Lower lobe of right lung (tissue), 2 donors: ENCODE measurements at regions not wholly inside any gene's neighbourhood (a gene's known extent, or its start where the extent isn't known, plus 50 kb on each side); places are given as distances from the start of the nearest gene placed in this dataset.

Source experiments
- ATAC-seq, 2 donors: fragments of 200-7000 bp; cut with Tn5 transposase; one replicate each; pipeline ENCODE4 v1.9.1; 2020 to 2022; ENCODE audit warnings: mild to moderate bottlenecking in 2 of 2, moderate library complexity in 2 of 2
- DNase-seq: peaks from one replicate; pipeline ENCODE4 v3.0.0-alpha.2; 2020
- H3K27ac ChIP-seq: fragments of 200-600 bp; one replicate; pipeline ENCODE4 v1.8.0; 2022
- H3K27me3 ChIP-seq: fragments of 200-600 bp; one replicate; pipeline ENCODE4 v1.8.0; 2022; ENCODE audit warnings: low read depth
- H3K36me3 ChIP-seq: fragments of 200-600 bp; one replicate; pipeline ENCODE4 v1.8.0; 2022; ENCODE audit warnings: mild to moderate bottlenecking
- H3K4me1 ChIP-seq: fragments of 200-600 bp; one replicate; pipeline ENCODE4 v1.8.0; 2022
- H3K4me3 ChIP-seq: fragments of 200-600 bp; one replicate; pipeline ENCODE4 v1.8.0; 2022; ENCODE audit warnings: mild to moderate bottlenecking
- H3K9me3 ChIP-seq: fragments of 200-600 bp; one replicate; pipeline ENCODE4 v1.8.0; 2022
- intact Hi-C: fragments of 100-400 bp; cut with DNase I; formaldehyde crosslinking; loops from one replicate; pipeline ENCODE4 v1.11.0; 2022
- TF ChIP-seq, protein P1 (sequence below): fragments of 200-600 bp; IDR thresholded peaks from one replicate; pipeline ENCODE4 v1.8.0; 2022; ENCODE audit warnings: antibody characterized with exemption, mild to moderate bottlenecking
- donor health status: DM: no; HTN: yes; CAD: no; lungs with severe emphysema.

DNA sequence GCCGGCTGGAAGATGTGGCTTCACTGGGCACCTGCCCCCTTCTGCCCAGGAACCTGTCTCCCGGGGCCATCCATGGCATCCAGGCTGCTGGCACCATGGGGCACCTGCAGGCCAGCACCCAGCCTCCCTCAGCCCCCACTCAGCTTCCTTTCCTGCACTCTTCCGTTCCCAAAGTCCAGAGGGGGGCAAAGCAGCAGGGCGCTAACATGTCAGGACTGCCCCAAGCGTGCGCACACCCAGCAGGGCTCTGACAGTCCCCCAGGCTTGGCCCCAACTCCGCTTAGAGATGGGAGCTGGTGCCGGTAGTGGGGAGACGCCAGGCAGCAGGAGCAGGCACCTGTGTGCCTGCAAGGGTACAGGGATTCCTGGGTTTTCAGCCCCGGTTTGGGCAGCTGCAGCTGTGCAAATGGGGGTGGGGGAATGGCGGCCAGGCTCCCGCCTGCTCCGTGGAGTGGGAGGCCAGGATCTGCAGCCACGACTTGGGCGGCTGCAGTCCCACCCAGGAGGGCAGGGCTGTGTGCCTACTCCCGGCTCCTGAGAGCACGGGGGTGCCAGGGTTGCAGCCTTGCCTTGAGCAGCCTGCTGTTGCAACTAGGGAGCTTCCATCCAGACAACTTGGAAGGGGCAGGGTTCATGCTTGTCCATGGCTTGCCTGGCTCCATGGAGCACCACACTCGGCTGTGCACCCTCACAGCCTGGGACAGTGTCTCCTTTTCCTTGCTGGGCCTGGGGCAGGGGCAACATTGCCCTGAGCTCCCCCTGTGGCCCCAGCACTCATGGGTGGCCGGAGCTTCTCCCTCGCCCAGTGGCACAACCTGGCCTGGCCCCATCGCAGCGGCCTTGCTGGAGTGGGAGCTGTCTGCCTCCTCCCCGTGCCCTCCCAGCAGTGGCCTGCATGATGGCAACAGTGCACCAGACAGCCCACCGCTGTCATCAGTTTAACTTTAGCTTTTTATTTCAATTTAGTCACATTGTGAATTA, 561.1 kb downstream of the MTRR start:
- H3K4me3 ChIP-seq, result no peak overlapping the region
- TF ChIP-seq, protein P1, sequence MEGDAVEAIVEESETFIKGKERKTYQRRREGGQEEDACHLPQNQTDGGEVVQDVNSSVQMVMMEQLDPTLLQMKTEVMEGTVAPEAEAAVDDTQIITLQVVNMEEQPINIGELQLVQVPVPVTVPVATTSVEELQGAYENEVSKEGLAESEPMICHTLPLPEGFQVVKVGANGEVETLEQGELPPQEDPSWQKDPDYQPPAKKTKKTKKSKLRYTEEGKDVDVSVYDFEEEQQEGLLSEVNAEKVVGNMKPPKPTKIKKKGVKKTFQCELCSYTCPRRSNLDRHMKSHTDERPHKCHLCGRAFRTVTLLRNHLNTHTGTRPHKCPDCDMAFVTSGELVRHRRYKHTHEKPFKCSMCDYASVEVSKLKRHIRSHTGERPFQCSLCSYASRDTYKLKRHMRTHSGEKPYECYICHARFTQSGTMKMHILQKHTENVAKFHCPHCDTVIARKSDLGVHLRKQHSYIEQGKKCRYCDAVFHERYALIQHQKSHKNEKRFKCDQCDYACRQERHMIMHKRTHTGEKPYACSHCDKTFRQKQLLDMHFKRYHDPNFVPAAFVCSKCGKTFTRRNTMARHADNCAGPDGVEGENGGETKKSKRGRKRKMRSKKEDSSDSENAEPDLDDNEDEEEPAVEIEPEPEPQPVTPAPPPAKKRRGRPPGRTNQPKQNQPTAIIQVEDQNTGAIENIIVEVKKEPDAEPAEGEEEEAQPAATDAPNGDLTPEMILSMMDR, result no peak
- no peaks in the 10 kb centered on the region for H3K4me1 ChIP-seq
- H3K36me3 ChIP-seq, result no peaks in the 10 kb centered on the region
- no peak overlapping the region for H3K27ac ChIP-seq
- H3K27me3 ChIP-seq, result no peaks in the 10 kb centered on the region
- no peaks in the 10 kb centered on the region for H3K9me3 ChIP-seq
- DNase-seq (peak; percentile 26), ATAC-seq (peak in 1 of 2 donors; percentile 21)
- intact Hi-C loops, result no loop called here

DNA sequence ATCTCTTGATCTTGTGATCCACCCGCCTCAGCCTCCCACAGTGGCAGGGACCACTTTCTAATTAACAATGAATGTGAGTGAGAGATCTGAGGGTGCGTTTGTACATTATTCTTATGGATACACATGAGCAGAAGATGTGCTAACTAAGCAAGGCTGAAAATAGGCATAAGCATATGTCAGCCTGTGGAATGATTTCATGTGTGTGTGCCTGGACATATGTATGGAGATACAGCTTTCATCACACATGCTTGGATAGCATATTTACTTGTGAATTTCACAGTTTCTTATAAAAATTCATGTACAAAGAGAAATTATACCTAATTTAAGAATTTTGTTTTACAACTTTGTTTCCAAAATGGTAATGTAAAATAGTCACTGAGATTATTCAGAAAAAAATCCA, 565.6 kb downstream of the MTRR start:
- DNase-seq (no peak), ATAC-seq (no peak)
- no peaks in the 10 kb centered on the region for H3K27me3 ChIP-seq
- no peaks in the 10 kb centered on the region for H3K36me3 ChIP-seq
- H3K4me3 ChIP-seq, result no peak overlapping the region
- H3K4me1 ChIP-seq, result no peaks in the 10 kb centered on the region
- intact Hi-C loops, result no loop called here
- no peak overlapping the region for H3K27ac ChIP-seq
- TF ChIP-seq, protein P1, result no peak
- no peaks in the 10 kb centered on the region for H3K9me3 ChIP-seq

DNA sequence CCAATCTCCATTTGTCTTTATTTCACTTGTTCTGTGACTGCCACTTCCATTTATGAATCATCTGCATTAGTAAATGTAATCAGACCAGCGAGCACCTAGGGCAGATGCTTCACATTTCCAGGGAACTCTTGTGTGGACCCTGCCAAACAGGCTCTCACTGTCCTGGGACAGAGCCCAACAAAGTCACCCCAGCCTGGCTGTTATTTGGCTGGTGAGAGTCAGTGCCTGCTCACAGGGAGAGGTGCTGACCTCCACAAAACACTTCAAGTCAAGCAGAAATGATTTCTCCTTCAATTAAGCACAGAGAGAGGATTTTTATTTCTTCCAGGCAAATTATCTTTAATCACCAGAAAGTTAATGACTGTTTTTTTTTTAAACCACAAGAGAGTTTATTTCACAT, 568.0 kb downstream of the MTRR start:
- H3K4me1 ChIP-seq, result no peaks in the 10 kb centered on the region
- no peak overlapping the region for H3K27ac ChIP-seq
- H3K4me3 ChIP-seq, result no peak overlapping the region
- H3K36me3 ChIP-seq, result no peaks in the 10 kb centered on the region
- no peak for ATAC-seq
- H3K27me3 ChIP-seq, result no peaks in the 10 kb centered on the region
- no peaks in the 10 kb centered on the region for H3K9me3 ChIP-seq
- intact Hi-C loops, result no loop called here
- TF ChIP-seq, protein P1, result no peak
- no peak for DNase-seq

DNA sequence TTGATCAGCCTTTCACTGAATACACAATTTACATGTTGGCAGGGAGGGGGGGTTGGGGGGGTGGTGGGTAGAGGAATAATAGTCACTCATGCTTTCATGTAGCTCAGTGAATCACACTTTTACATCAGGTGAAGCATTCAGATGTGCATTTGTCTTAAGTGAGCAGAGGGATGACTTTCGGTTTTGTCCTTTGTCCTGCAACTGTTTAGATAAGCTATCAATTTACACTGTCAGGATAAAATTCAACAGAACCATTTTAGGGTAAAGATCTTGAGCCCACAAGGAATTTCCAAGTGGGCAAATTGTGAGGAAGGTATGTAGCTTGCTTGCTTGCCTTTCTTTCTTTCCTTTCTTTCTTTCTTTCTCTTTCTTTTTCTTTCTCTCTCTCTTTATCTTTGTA, 576.2 kb downstream of the MTRR start:
- no peak for DNase-seq
- Histone ChIP-seq H3K36me3 (no peaks in the 10 kb centered on the region), H3K4me3 (no peak overlapping the region), H3K4me1 (no peaks in the 10 kb centered on the region), H3K9me3 (no peaks in the 10 kb centered on the region), H3K27ac (no peak overlapping the region), H3K27me3 (no peaks in the 10 kb centered on the region)
- intact Hi-C loops, result no loop called here
- no peak for ATAC-seq
- TF ChIP-seq, protein P1, result no peak

DNA sequence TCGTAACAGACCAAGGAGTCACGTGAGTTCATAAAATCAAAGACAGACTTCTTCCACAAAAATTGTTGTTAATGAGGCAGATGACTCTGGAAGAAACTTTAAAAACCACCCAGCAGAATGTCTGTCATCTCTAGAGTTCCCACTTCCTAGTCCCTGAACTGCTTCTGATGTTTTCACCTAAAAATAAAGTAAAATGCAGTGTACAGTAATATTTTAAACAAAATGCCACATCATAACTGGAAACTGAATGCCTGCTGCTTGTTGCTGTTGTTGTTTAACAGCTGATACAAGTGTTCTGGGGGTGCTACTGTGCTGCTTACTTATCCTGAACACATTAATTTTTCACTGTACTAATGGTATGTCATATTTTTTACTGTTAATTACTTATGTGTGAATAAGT, 577.2 kb downstream of the MTRR start:
- Histone ChIP-seq H3K36me3 (no peaks in the 10 kb centered on the region), H3K27ac (no peak overlapping the region), H3K9me3 (no peaks in the 10 kb centered on the region), H3K4me1 (no peaks in the 10 kb centered on the region), H3K4me3 (no peak overlapping the region), H3K27me3 (no peaks in the 10 kb centered on the region)
- intact Hi-C loops, result no loop called here
- TF ChIP-seq, protein P1, result no peak
- DNase-seq, result no peak
- ATAC-seq, result no peak
